Epidermal melanocyte (primary cell): ENCODE measurements at regions not wholly inside any gene's neighbourhood (a gene's known extent, or its start where the extent isn't known, plus 50 kb on each side); places are given as distances from the start of the nearest gene placed in this dataset.
"Not testable (repeated sequence)": the region's sequence is repeated elsewhere in the genome, so short reads cannot be mapped to it uniquely, and the experiment has no call there.

Experiments
- DNase-seq: peaks from one replicate; pipeline ENCODE4 v3.0.0; 2011; ENCODE audit warnings: low spot score; ENCODE audit not compliant: insufficient read length

DNA sequence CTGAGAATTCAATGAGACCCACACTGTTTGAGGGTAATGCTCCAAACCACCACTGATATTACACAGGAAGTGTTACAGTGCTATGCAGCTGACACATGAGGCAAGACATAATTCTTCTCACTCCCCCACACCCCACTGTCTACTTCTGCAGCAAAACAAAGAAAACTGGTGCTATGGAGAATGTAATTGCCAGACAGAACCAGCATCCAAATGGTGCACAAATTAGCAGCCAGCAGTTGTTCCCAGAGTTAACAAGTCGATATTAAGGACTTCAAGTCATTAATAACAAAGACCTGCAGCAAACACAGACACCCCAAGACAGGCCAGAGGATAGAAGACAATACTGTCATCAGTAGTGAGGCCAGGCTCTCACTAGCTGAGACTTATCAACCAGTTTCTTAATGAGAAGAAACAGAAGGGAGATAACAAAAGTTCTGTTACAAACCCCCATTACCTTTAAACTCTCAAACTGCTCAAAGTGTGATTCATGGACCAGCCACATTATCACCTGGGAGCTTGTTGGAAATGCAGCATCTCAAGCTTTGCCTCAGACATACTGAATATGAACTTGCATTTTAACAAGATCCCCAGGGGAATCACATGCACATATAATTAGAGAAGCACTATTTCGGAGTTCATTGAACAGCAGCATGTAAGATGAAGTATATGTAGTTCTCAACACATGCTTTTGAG lies 58.7 kb upstream of the FNDC3B start:
- DNase-seq = no peak

- no peak for DNase-seq
Observed at GRCh38 chr3:171981271-171981605, 58.1 kb upstream of the FNDC3B start.

- no peak for DNase-seq
Observed at GRCh38 chr3:171982828-171983227, 56.5 kb upstream of the FNDC3B start.

- DNase-seq = not testable (repeated sequence)
Observed at GRCh38 chr3:171983685-171984084, 55.7 kb upstream of the FNDC3B start.

GRCh38 chr3:171984883-171985282 lies 54.5 kb upstream of the FNDC3B start:
- no peak for DNase-seq

- no peak for DNase-seq
Observed at GRCh38 chr3:171986176-171986575, 53.2 kb upstream of the FNDC3B start.

GRCh38 chr3:171986757-171987518 lies 52.4 kb upstream of the FNDC3B start:
- no peak for DNase-seq
